ENCODE measurements at regions not wholly inside any gene's neighbourhood (a gene's known extent, or its start where the extent isn't known, plus 50 kb on each side); places are given as distances from the start of the nearest gene placed in this dataset.

- no peak overlapping the region for H3K4me3 ChIP-seq (replicated peaks; ENCODE audit: low read depth, low read length)
- TF ChIP-seq CTCF (IDR thresholded peaks at IDR 0.05; ENCODE audit: low read length, missing control alignments), result no peak
- DNase-seq (ENCODE audit: low read depth), result peak; percentile 29
Measured at GRCh38 chr20:11158589-11158988, 484.8 kb upstream of the JAG1 start.

GRCh38 chr20:11159728-11160127 lies 485.9 kb upstream of the JAG1 start:
- peak; percentile 49 for DNase-seq (ENCODE audit: low read depth)

GRCh38 chr20:11162026-11162775 lies 488.4 kb upstream of the JAG1 start:
- no peak for TF ChIP-seq CTCF (IDR thresholded peaks at IDR 0.05; ENCODE audit: low read length, missing control alignments)
- no peak overlapping the region for H3K4me3 ChIP-seq (replicated peaks; ENCODE audit: low read depth, low read length)
- DNase-seq (ENCODE audit: low read depth), result no peak

More at GRCh38 chr20:11159728-11160127, 485.9 kb upstream of the JAG1 start:
- TF ChIP-seq CTCF (IDR thresholded peaks at IDR 0.05; ENCODE audit: low read length, missing control alignments), result no peak
- H3K4me3 ChIP-seq (replicated peaks; ENCODE audit: low read depth, low read length), result no peak overlapping the region

GRCh38 chr20:11165789-11166188 lies 492.0 kb upstream of the JAG1 start:
- no peak for DNase-seq (ENCODE audit: low read depth)

GRCh38 chr20:11166712-11167111 lies 492.9 kb upstream of the JAG1 start:
- peak; percentile 60 for DNase-seq (ENCODE audit: low read depth)
- no peak overlapping the region for H3K4me3 ChIP-seq (replicated peaks; ENCODE audit: low read depth, low read length)
- TF ChIP-seq CTCF (IDR thresholded peaks at IDR 0.05; ENCODE audit: low read length, missing control alignments), result no peak

More at GRCh38 chr20:11165789-11166188, 492.0 kb upstream of the JAG1 start:
- H3K4me3 ChIP-seq (replicated peaks; ENCODE audit: low read depth, low read length), result no peak overlapping the region
- TF ChIP-seq CTCF (IDR thresholded peaks at IDR 0.05; ENCODE audit: low read length, missing control alignments), result no peak

- no peak overlapping the region for H3K4me3 ChIP-seq (replicated peaks; ENCODE audit: low read depth, low read length)
- TF ChIP-seq CTCF (IDR thresholded peaks at IDR 0.05; ENCODE audit: low read length, missing control alignments), result no peak
- DNase-seq (ENCODE audit: low read depth), result peak; percentile 35
Measured at GRCh38 chr20:11168026-11168425, 494.2 kb upstream of the JAG1 start.

GRCh38 chr20:11170025-11170424 lies 496.2 kb upstream of the JAG1 start:
- TF ChIP-seq CTCF (IDR thresholded peaks at IDR 0.05; ENCODE audit: low read length, missing control alignments), result no peak
- H3K4me3 ChIP-seq (replicated peaks; ENCODE audit: low read depth, low read length), result no peak overlapping the region
- DNase-seq (ENCODE audit: low read depth), result peak; percentile 90

All from fibroblast of pulmonary artery (primary cell).